ENCODE measurements at regions not wholly inside any gene's neighbourhood (a gene's known extent, or its start where the extent isn't known, plus 50 kb on each side); places are given as distances from the start of the nearest gene placed in this dataset.

DNA sequence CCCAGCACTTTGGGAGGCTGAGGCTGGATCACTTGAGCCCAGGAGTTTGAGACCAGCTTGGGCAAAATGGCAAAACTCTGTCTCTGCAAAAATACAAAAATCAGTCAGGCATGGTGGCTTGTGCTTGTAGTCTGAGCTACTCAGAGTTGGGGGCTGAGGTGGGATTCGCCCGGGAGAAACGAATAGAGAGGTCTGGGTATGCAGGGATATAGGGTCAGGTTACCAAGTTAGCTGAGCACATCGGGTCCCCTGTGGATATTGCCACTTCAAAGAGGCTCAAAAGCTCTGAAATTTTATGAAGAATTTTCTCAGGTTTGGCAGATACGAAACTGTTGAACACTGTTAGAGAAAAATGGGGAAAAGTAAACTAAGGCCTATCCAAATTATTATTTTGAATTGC is 120.9 kb upstream of the SGK1 start:
- DNase-seq (ENCODE audit: low read depth), result no peak
- TF ChIP-seq, protein P1, sequence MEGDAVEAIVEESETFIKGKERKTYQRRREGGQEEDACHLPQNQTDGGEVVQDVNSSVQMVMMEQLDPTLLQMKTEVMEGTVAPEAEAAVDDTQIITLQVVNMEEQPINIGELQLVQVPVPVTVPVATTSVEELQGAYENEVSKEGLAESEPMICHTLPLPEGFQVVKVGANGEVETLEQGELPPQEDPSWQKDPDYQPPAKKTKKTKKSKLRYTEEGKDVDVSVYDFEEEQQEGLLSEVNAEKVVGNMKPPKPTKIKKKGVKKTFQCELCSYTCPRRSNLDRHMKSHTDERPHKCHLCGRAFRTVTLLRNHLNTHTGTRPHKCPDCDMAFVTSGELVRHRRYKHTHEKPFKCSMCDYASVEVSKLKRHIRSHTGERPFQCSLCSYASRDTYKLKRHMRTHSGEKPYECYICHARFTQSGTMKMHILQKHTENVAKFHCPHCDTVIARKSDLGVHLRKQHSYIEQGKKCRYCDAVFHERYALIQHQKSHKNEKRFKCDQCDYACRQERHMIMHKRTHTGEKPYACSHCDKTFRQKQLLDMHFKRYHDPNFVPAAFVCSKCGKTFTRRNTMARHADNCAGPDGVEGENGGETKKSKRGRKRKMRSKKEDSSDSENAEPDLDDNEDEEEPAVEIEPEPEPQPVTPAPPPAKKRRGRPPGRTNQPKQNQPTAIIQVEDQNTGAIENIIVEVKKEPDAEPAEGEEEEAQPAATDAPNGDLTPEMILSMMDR (IDR thresholded peaks at IDR 0.05; ENCODE audit: insufficient read depth, low read depth, low read length, missing control alignments), result no peak
- no peak overlapping the region for H3K4me3 ChIP-seq (ENCODE audit: low read depth, low read length)

DNA sequence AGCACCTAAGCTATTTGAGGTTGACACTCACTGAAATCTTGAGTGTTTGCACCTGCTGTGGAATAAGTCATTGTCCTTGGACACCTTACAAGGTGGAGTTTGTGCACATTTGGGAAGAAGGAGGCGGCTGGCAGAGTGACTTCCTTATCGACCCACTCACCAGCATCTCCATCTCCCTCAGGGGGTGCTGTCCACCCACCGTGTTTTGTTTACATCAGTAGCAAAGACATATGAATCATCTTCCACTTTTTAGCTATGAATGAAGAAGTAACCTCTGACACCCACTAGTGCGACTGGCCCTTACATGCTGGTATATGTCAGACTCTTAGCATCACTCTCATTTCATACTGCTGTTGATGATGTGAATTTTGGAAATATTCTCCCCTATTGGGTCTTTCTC is 119.5 kb upstream of the SGK1 start:
- DNase-seq (ENCODE audit: low read depth), result peak; percentile 43
- H3K4me3 ChIP-seq (ENCODE audit: low read depth, low read length), result no peak overlapping the region
- TF ChIP-seq, protein P1 (IDR thresholded peaks at IDR 0.05; ENCODE audit: insufficient read depth, low read depth, low read length, missing control alignments), result no peak

DNA sequence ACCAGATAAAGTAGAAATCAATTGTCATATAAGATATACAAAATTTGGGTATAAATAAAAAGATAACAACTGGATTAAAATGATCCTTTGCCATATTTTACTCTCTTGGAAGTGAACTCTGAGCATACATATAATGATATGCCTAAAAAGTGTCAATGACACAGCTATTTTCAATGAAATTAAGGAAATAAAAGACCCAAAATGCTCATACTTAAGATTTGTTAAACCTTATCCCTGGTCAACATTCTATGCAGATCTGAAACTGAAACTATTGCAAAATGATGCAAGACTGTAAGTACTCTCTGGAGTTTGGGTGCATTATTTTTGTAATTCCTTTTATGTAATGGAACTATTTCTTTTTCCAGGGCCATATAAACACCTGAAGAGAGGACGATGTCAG is 119.0 kb upstream of the SGK1 start:
- DNase-seq (ENCODE audit: low read depth), result no peak
- TF ChIP-seq, protein P1 (IDR thresholded peaks at IDR 0.05; ENCODE audit: insufficient read depth, low read depth, low read length, missing control alignments), result no peak
- no peak overlapping the region for H3K4me3 ChIP-seq (ENCODE audit: low read depth, low read length)

DNA sequence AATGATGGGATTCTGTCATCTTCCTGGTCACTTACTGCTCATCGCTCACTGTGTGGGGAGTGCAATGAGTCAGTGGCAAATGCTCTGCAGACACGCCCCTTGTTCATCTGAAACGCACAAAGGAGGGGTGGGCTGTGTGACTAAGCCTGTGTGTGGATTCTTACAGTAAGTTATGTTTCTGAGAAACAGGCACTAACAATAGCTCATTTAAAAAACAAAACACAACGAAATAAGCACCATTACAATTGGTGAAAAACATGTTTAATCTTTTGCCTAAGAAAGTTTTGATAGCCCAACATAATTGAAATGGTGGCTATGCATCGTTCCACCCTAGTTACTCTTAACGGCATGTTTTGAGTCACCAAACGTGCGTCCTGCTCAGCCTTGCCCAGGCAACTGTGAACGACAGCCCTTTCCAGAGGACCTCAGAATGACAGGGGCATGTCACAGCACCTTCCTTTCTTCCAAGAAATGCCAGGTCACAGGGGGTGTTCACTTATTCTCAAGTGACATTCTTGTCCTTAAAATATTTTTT is 118.4 kb upstream of the SGK1 start:
- TF ChIP-seq, protein P1 (IDR thresholded peaks at IDR 0.05; ENCODE audit: insufficient read depth, low read depth, low read length, missing control alignments), result no peak
- peak overlapping the region; percentile 22; the same call in 1 of the 2 replicates for H3K4me3 ChIP-seq (ENCODE audit: low read depth, low read length)
- DNase-seq (ENCODE audit: low read depth), result peak; percentile 80

DNA sequence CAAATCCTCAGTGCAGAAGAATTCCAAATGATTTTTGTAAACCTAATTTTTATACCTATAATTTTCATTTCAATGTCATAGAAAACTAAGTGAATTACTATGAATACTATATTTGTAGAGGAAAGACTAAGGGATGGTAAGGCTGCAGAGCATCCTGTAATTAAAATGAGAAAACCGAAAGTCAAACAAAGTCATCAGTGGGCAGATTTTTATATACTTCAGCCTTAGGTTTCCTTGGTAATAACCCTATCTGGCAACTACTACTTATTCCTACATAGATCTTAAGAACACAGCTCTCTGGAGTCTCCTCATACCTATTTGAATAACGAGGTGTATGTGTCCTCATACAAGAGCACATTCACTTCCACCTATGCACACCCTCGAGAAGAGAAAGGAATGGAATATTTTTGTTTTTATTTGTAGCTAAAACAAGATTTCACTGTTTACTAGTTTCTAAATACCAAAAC is 117.9 kb upstream of the SGK1 start:
- TF ChIP-seq, protein P1 (IDR thresholded peaks at IDR 0.05; ENCODE audit: insufficient read depth, low read depth, low read length, missing control alignments), result no peak
- H3K4me3 ChIP-seq (ENCODE audit: low read depth, low read length), result peak overlapping the region; percentile 22; the same call in 1 of the 2 replicates
- DNase-seq (ENCODE audit: low read depth), result no peak

DNA sequence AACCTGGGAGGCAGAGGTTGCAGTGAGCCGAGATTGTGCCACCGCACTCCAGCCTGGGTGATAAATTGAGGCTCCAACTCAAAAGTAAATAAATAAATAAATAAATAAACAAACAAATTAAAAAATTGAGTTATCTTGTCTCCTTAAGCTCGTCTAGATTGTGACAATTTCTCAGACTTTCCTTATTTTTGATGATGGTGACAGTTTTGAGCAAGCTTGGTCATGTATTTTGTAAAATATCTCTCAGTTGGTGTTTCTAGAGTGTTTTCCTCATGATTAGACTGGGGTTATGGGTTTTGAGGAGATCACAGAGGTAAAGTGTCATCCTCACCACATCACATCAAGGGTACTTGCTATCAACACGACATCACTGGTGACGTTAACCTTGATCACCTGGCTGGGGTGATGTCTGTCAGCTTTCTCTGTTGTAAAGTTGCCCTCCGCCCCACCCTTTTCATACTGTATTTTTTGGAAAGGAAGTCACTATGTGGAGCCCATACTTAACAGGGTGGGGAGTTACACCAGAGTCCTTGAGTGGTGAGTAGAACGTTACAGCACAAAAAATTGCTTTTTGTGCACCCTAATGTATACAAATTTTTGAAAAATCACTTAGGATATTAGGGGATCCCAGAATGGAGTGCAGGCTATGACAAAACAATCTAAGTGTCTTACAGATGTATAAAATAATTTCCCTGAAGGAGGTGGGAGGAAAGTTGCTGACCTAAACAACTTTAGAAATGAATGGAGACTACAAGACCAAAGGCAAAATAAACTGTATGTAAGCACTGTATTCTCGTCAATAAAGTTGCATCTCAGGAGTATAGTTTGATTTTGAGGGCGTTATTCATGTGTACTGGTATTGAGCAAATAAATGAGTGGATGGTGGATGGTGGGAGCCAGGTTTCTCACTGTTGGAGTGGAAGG is 116.4 kb upstream of the SGK1 start:
- DNase-seq (ENCODE audit: low read depth), result no peak
- H3K4me3 ChIP-seq (ENCODE audit: low read depth, low read length), result no peak overlapping the region
- TF ChIP-seq, protein P1 (IDR thresholded peaks at IDR 0.05; ENCODE audit: insufficient read depth, low read depth, low read length, missing control alignments), result no peak
